ENCODE measurements at regions not wholly inside any gene's neighbourhood (a gene's known extent, or its start where the extent isn't known, plus 50 kb on each side); places are given as distances from the start of the nearest gene placed in this dataset.

DNA sequence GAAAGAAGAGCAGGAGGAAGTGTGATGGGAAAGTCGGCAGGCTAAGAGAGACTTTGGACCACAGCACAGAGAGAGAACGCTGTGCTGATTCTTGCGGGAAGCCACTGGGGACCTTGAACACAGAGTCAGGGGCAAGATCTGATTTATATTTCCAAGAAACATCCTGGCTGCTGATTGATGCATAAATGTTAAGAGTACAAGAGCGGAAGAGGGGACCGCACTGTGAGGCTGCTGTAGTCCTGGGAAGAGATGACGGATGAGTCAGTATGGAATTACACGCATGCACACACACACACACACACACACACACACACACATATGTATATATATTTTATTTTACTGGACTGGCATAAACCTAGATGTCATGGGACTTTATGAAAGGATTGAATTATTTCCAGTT lies 865.6 kb upstream of the ID2 start:
- WGBS = 88% methylated on average over 7 of the region's 7 CpGs
- no peaks in the 10 kb centered on the region for H3K36me3 ChIP-seq (ENCODE audit: control insufficient read depth in 4 of 4, insufficient read depth in 3 of 4, low read depth in 1 of 4, low read length in 3 of 4)
- no peak overlapping the region for H3K9ac ChIP-seq (ENCODE audit: low read depth in 1 of 2, low read length in 2 of 2)
- no peaks in the 10 kb centered on the region for H3K9me3 ChIP-seq (ENCODE audit: control insufficient read depth in 4 of 4, low read length in 3 of 4)
- H3K4me3 ChIP-seq (ENCODE audit: low read depth in 1 of 3, low read length in 3 of 3) = no peak overlapping the region
- no peaks in the 10 kb centered on the region for H3K4me1 ChIP-seq (ENCODE audit: control insufficient read depth in 4 of 4, insufficient read depth in 4 of 4, low read length in 3 of 4)
- TF ChIP-seq SP1 (IDR thresholded peaks at IDR 0.05) = no peak
- DNase-seq (ENCODE audit: low spot score) = no peak
- H3K27ac ChIP-seq (ENCODE audit: low read depth in 1 of 2, low read length in 2 of 2) = no peak overlapping the region
- H3K27me3 ChIP-seq (ENCODE audit: control insufficient read depth in 4 of 4, insufficient read depth in 4 of 4, low read length in 3 of 4) = peaks cover 0 to 3% (median 0%) of the 10 kb centered on the region in 4 donors

DNA sequence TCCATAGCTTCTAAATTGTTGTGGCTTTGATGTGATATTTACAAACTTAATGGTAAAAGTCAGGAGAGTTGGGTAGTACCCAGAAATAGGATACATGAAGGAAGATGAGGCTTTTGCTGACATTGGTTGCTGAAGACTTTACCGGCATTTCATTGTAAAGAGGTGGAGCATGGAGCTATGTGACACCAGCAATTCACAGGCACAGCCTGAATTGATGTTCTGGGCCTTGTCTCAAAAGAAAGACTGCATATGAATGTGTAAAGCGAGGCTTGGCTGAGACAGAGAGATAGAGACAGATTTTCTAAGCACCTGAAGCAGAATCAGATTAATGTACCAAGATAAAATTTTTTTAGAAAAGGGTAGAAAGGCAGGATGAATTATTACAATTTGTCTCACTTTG lies 864.9 kb upstream of the ID2 start:
- no peak overlapping the region for H3K9ac ChIP-seq (ENCODE audit: low read depth in 1 of 2, low read length in 2 of 2)
- no peak overlapping the region for H3K4me3 ChIP-seq (ENCODE audit: low read depth in 1 of 3, low read length in 3 of 3)
- H3K4me1 ChIP-seq (ENCODE audit: control insufficient read depth in 4 of 4, insufficient read depth in 4 of 4, low read length in 3 of 4) = no peaks in the 10 kb centered on the region
- no peaks in the 10 kb centered on the region for H3K9me3 ChIP-seq (ENCODE audit: control insufficient read depth in 4 of 4, low read length in 3 of 4)
- TF ChIP-seq TAF1 (conservative IDR thresholded peaks at IDR 0.05) = no peak
- TF ChIP-seq FOXA1 (IDR thresholded peaks at IDR 0.05) = no peak
- no peak for TF ChIP-seq HNF4A (conservative IDR thresholded peaks at IDR 0.05)
- no peak for TF ChIP-seq RAD21 (IDR thresholded peaks at IDR 0.05)
- TF ChIP-seq GABPA (IDR thresholded peaks at IDR 0.05 in 1 of 2, conservative IDR thresholded peaks at IDR 0.05 in 1 of 2) = no peak
- no peak for TF ChIP-seq RXRA (IDR thresholded peaks at IDR 0.05)
- no peak for DNase-seq (ENCODE audit: low spot score)
- H3K36me3 ChIP-seq (ENCODE audit: control insufficient read depth in 4 of 4, insufficient read depth in 3 of 4, low read depth in 1 of 4, low read length in 3 of 4) = no peaks in the 10 kb centered on the region
- peaks cover 0 to 3% (median 0%) of the 10 kb centered on the region in 4 donors for H3K27me3 ChIP-seq (ENCODE audit: control insufficient read depth in 4 of 4, insufficient read depth in 4 of 4, low read length in 3 of 4)
- no peak overlapping the region for H3K27ac ChIP-seq (ENCODE audit: low read depth in 1 of 2, low read length in 2 of 2)
- WGBS = 96% methylated on average over 2 of the region's 2 CpGs

DNA sequence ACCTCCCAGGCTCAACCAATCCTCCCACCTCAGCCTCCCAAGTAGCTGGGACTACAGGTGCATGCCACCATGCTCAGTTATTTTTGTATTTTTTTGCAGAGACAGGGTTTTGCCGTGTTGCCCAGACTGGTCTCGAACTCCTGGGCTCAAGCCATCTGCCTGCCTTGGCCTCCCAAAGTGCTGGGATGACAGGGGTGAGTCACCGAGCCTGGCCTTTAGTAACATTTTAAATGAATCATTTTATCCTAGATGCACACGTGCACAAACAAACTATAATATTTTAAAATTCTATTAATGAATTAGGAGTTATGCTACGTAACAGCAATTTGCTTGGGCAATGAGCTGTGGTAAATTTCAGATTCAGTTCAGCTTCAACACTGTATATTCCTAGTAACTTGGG lies 862.5 kb upstream of the ID2 start:
- DNase-seq (ENCODE audit: low spot score) = no peak
- no peaks in the 10 kb centered on the region for H3K36me3 ChIP-seq (ENCODE audit: control insufficient read depth in 4 of 4, insufficient read depth in 3 of 4, low read depth in 1 of 4, low read length in 3 of 4)
- whole genome bisulfite sequencing = 95% methylated on average over 5 of the region's 5 CpGs

More for the DNA sequence above, 862.5 kb upstream of the ID2 start:
- H3K27me3 ChIP-seq (ENCODE audit: control insufficient read depth in 4 of 4, insufficient read depth in 4 of 4, low read length in 3 of 4) = peaks cover 0 to 3% (median 0%) of the 10 kb centered on the region in 4 donors
- no peaks in the 10 kb centered on the region for H3K4me1 ChIP-seq (ENCODE audit: control insufficient read depth in 4 of 4, insufficient read depth in 4 of 4, low read length in 3 of 4)
- no peaks in the 10 kb centered on the region for H3K9me3 ChIP-seq (ENCODE audit: control insufficient read depth in 4 of 4, low read length in 3 of 4)
- H3K9ac ChIP-seq (ENCODE audit: low read depth in 1 of 2, low read length in 2 of 2) = no peak overlapping the region
- no peak overlapping the region for H3K27ac ChIP-seq (ENCODE audit: low read depth in 1 of 2, low read length in 2 of 2)
- H3K4me3 ChIP-seq (ENCODE audit: low read depth in 1 of 3, low read length in 3 of 3) = no peak overlapping the region
- TF ChIP-seq ATF3 (IDR thresholded peaks at IDR 0.05) (no peak), RAD21 (IDR thresholded peaks at IDR 0.05) (no peak), REST (IDR thresholded peaks at IDR 0.05) (no peak), RXRA (IDR thresholded peaks at IDR 0.05) (no peak), HNF4G (IDR thresholded peaks at IDR 0.05) (no peak), SP1 (IDR thresholded peaks at IDR 0.05) (no peak), YY1 (IDR thresholded peaks at IDR 0.05) (no peak), FOXA2 (IDR thresholded peaks at IDR 0.05) (no peak)
- TF ChIP-seq, protein P1, sequence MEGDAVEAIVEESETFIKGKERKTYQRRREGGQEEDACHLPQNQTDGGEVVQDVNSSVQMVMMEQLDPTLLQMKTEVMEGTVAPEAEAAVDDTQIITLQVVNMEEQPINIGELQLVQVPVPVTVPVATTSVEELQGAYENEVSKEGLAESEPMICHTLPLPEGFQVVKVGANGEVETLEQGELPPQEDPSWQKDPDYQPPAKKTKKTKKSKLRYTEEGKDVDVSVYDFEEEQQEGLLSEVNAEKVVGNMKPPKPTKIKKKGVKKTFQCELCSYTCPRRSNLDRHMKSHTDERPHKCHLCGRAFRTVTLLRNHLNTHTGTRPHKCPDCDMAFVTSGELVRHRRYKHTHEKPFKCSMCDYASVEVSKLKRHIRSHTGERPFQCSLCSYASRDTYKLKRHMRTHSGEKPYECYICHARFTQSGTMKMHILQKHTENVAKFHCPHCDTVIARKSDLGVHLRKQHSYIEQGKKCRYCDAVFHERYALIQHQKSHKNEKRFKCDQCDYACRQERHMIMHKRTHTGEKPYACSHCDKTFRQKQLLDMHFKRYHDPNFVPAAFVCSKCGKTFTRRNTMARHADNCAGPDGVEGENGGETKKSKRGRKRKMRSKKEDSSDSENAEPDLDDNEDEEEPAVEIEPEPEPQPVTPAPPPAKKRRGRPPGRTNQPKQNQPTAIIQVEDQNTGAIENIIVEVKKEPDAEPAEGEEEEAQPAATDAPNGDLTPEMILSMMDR (IDR thresholded peaks at IDR 0.05; ENCODE audit: low read depth, low read length, missing input control) = no peak
